ENCODE measurements at regions not wholly inside any gene's neighbourhood (a gene's known extent, or its start where the extent isn't known, plus 50 kb on each side); places are given as distances from the start of the nearest gene placed in this dataset.
A peak's percentile ranks its signal among the peaks of the same experiment; 100 is the strongest.
"Not testable (repeated sequence)": the region's sequence is repeated elsewhere in the genome, so short reads cannot be mapped to it uniquely, and the experiment has no call there.

DNA sequence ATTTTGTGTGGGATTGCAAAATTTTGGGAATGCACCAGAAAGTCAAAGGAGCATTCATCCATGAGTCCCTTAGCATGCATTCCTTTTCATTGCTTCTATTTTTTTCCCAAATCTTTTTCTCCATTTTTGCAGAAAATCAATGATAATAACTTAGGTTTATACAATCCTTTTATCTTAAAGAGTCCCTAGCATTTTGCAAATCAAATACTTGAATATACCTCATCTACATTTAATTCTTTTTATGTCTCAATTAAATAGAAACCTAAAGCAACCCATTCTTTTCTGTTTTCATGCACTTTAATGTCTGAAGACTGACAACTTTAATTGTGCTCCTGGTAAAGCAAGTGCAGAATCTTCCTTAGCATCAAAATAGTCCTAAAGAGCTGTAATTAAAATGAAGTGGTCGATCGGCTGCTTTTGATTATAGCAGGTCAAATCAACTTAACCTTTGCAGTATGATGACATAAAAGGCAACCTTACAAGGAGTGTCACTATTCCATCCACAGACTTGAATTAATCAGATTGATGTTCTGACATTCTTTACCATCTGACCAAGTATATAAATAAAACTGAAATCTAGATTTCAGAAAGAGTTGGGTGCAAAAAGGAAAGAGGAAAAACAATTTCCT lies 168.4 kb downstream of the ALG10B start:
- no peak for DNase-seq

DNA sequence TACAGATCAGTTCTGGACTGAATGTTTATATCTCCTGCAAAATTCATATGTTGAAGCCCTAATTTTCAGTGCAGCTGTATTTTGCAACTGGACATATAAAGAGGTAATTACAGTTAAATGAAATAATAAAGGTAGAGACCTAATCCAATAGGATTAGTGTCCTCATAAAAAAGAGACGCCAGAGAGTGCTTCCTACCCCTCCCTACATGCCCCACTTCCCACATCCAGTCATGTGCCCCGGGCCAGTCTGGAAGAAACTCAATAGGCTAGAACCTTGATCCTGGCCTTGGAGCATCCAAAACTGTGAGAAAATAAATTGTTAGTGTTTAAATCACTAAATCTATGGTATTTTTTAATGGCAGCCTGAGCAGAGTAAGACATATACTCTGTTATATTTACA lies 172.3 kb downstream of the ALG10B start:
- DNase-seq, result no peak

DNA sequence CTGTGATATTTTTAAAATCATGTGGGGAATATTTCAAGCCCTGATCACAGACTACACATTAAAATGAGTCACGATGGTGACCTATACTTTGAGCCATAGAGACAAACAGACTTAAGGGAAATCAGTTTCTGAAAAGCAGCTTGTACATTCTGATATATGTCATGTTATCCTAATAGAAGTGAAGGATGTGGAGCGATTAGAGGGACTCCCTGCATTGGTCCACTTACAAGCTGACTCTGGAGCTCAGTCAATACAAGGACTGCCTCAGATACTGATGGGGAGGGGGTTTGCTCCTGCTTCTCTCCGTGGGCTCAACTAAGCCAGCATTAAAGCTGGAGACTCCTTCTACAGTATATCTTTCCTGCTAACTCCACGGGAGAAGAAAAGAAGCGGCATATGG lies 173.5 kb downstream of the ALG10B start:
- DNase-seq, result no peak

GRCh38 chr12:38490941-38491340 lies 174.4 kb downstream of the ALG10B start:
- no peak for DNase-seq

- no peak for DNase-seq
These were observed 184.9 kb downstream of the ALG10B start for GRCh38 chr12:38501481-38501880.

DNA sequence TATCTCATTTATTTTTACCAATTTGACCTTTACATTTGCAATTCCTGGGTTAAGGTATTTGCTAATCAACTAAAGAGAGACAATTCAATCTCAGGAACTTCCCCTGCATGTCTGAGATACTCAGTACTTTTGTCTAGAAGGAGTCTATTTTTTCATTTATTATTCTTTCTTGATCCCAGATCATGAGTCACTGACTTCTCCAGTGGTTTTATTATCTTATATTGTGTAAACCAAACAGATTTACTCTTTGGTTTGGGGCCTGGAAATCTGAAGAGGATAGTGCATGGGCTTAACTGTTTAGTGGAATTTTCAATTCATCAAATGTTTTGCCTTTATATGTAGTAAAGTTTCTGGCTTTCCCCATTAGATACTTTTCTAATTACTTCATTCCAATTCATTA lies 185.4 kb downstream of the ALG10B start:
- no peak for DNase-seq

GRCh38 chr12:38502415-38502814 lies 185.8 kb downstream of the ALG10B start:
- no peak for DNase-seq

GRCh38 chr12:38507839-38508238 lies 191.3 kb downstream of the ALG10B start:
- DNase-seq, result no peak

- DNase-seq, result no peak
These were observed 191.7 kb downstream of the ALG10B start for GRCh38 chr12:38508246-38508645.

DNA sequence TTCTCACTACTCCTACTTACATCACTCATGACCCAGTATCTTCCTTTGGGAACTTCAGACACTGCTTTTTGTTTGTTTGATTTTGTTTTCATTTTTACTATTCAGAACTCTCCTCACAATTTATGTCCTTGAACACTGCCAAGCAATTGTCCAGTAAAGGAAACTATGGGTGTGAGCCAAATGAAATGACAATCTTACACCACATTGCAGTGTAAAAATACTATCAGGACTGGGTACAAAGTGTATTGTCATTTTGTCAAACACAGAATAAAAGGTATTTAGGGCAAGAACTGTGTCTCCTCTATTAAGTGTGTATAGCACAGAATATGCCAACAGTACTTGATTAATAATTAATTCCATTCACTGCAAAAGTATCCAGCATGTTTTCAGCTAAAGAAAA lies 199.3 kb downstream of the ALG10B start:
- DNase-seq, result no peak

- DNase-seq, result no peak
These were observed 199.8 kb downstream of the ALG10B start for GRCh38 chr12:38516418-38516817.

- DNase-seq, result no peak
These were observed 207.3 kb downstream of the ALG10B start for GRCh38 chr12:38523920-38524319.

GRCh38 chr12:38527631-38528030 lies 211.1 kb downstream of the ALG10B start:
- no peak for DNase-seq

DNA sequence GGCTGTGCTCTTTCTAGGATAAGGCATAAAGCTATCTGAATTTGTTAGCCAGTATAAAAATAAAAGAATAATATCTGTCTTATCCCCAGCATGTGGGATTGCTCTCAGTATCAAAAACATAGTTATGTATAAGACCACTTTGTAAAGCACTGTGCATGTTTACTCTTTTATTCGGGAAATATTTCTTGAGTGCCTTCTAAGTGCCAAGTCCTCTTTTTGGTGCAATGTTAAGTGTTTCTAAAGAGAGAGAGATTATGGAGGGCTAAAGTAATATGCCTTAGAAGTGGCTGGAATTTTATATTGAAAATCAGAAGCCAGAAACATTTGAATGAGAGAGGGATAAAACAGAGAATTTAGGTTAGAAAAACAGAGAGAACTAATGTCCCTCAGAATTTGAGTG lies 212.0 kb downstream of the ALG10B start:
- DNase-seq, result no peak

DNA sequence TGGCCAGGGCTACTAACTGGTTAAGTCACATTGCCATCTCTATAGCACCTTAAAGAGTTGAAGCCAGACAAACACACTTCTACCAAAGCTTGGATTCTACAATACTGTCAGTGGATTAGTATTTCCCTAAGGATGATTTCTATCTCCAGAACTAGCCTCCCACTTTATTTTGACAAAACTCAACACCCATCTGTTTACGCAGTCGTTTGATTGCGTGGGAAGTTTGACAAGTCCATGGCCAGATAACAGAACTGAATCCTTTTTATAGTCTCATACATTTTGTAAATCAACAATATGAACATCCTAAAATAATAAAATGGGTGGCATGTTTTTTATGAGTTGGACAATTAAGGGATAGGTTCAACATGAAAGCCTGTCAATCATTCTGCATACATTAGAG lies 212.7 kb downstream of the ALG10B start:
- DNase-seq, result not testable (repeated sequence)

- no peak for DNase-seq
These were observed 221.7 kb downstream of the ALG10B start for GRCh38 chr12:38538319-38538718.

DNA sequence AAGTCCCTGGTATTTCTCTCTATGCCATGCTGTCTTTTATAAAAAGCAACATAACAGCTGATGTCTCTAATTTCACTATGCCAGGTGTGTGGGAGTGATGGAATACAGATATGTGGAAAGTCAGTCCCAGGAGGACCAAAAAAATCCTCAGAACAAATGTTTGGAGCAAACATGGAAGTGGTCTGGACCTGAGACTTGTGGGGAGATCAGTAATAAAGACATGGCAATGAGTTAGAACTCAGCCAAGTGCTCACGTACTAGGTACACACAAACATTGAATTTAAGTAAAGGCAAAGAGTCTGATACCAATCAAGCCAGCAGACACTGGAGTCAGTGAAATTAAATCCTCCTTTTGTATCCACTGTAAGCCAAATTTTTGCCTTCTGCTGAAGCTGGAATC lies 223.6 kb downstream of the ALG10B start:
- no peak for DNase-seq

GRCh38 chr12:38541849-38542248 lies 225.3 kb downstream of the ALG10B start:
- no peak for DNase-seq

DNA sequence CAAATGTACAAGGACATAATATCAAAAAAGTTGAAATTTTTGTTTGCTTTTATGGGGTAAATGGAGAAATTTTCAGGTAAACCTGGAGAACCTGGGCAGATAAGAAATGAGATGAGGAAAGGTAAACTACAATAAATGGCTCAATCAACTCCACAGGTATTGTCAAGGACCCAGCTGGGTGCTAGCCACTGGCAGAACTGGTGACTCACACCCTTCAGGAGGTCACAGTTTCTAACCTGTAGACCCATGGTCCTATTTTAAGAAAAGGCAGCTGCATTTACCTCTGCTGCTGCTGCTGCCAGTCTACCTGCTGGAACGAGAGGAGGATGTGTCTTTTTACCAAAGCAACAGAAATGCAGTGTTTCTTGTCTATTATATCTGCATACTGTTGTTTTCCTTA lies 226.6 kb downstream of the ALG10B start:
- no peak for DNase-seq

- DNase-seq, result no peak
These were observed 227.9 kb downstream of the ALG10B start for GRCh38 chr12:38544330-38545066.

- no peak for DNase-seq
These were observed 231.0 kb downstream of the ALG10B start for GRCh38 chr12:38547586-38547985.

DNA sequence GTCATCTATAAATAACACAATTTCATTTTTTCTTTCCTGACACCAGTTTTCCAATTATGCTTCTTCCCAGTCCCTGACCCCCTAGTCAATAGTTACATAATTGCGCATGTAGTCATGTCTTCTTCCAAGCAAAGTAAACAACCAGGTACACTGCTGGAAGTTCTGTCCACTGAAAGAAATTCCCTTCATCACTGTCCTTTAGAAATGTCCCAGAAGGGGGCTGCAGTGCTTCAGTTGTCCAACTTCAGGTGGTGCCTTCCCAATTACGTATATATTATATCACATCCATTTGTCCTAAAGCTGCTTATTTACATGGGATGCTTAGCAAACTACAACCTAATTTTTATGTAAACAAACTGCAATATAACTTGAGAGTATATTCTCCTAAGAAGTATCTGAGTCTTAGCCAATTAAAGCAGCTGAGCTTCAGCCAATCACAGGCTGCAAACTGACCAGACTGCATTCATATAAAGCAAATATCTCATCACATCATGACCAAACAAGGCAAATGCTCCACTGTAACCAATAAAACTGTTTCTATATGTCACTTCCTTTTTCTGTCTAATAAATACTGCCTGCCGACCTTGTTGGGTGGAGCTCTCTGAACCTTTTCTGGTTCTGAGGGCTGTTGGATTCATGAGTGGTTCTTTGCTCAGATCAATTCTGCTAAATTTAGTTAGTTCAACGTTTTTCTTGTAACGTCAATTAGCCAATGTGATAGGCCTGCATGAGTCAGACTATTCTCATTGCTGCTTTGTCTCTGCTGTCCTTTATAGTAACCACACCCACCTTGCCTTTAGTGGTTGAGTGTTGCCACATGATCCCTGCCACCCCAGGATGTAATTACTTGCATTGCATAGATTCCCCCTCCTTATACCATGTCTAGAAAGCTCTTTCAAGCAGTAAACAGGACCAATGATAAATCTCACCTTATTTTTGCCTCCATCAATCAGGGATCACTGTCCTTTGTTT lies 239.3 kb downstream of the ALG10B start:
- peak; percentile 8 for DNase-seq

GRCh38 chr12:38556647-38557046 lies 240.1 kb downstream of the ALG10B start:
- DNase-seq, result no peak

DNA sequence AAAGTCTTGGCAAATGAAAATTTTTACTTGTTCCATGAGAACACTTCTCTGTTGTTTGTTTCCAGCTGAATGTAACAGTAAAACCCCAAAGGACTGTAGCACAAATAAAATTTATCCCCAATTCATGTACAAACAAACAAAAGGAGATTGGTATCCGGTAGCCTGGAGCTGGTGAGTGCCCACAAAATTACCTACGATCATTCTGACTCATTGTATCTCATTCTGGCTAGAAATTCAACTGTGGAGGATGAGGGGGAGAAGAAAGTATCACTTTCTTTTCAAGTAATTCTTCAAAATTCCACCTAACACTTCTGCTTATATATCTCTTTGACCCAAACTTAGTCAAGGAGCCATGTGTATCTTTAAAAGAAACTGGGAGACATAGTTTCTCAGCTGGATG lies 268.5 kb downstream of the ALG10B start:
- DNase-seq, result no peak

Data from DMS153 (cell line).